ENCODE measurements at regions not wholly inside any gene's neighbourhood (a gene's known extent, or its start where the extent isn't known, plus 50 kb on each side); places are given as distances from the start of the nearest gene placed in this dataset.

- 78% methylated on average over 3 of the region's 3 CpGs for WGBS
- intact Hi-C loops (cut with DNase I), result no loop called here
- Histone ChIP-seq H3K9me3 (no peaks in the 10 kb centered on the region), H3K27me3 (no peaks in the 10 kb centered on the region), H3K4me3 (no peak overlapping the region), H3K27ac (replicated peaks in 1 of 4) (no peak overlapping the region), H3K4me1 (peaks cover 0 to 7% (median 0%) of the 10 kb centered on the region in 4 donors), H3K36me3 (no peaks in the 10 kb centered on the region)
- TF ChIP-seq POLR2AphosphoS5 (IDR thresholded peaks at IDR 0.05) (no peak), EP300 (IDR thresholded peaks at IDR 0.05) (no peak), CTCF (IDR thresholded peaks at IDR 0.05) (no peak), POLR2A (IDR thresholded peaks at IDR 0.05; ENCODE audit: low read depth) (no peak)
- DNase-seq (ENCODE audit: extremely low spot score), result no peak
Measured at GRCh38 chr14:54294802-54295201, 102.0 kb upstream of the CDKN3 start.

GRCh38 chr14:54299410-54300363, 97.1 kb upstream of the CDKN3 start:
- WGBS, result 44% methylated on average over 16 of the region's 16 CpGs
- Histone ChIP-seq H3K4me3 (no peak overlapping the region), H3K27ac (replicated peaks in 1 of 4) (no peak overlapping the region), H3K27me3 (no peaks in the 10 kb centered on the region), H3K9me3 (no peaks in the 10 kb centered on the region), H3K4me1 (no peaks in the 10 kb centered on the region), H3K36me3 (no peaks in the 10 kb centered on the region)
- no peak for DNase-seq (ENCODE audit: extremely low spot score)
- intact Hi-C loops (cut with DNase I), result no loop called here
- TF ChIP-seq CTCF (IDR thresholded peaks at IDR 0.05), result no peak
- TF ChIP-seq POLR2AphosphoS5 (IDR thresholded peaks at IDR 0.05), result no peak
- no peak for TF ChIP-seq EP300 (IDR thresholded peaks at IDR 0.05)
- TF ChIP-seq POLR2A (IDR thresholded peaks at IDR 0.05; ENCODE audit: low read depth), result no peak

- H3K27ac ChIP-seq (replicated peaks in 1 of 4), result no peak overlapping the region
- H3K27me3 ChIP-seq, result no peaks in the 10 kb centered on the region
- DNase-seq (ENCODE audit: extremely low spot score), result no peak
- WGBS, result 58% methylated on average over 2 of the region's 2 CpGs
- intact Hi-C loops (cut with DNase I), result no loop called here
- H3K36me3 ChIP-seq, result no peaks in the 10 kb centered on the region
- no peaks in the 10 kb centered on the region for H3K9me3 ChIP-seq
- TF ChIP-seq CTCF (IDR thresholded peaks at IDR 0.05) (no peak), POLR2AphosphoS5 (IDR thresholded peaks at IDR 0.05) (no peak), EP300 (IDR thresholded peaks at IDR 0.05) (no peak)
- H3K4me1 ChIP-seq, result no peaks in the 10 kb centered on the region
- no peak overlapping the region for H3K4me3 ChIP-seq
Measured at GRCh38 chr14:54300881-54301280, 95.9 kb upstream of the CDKN3 start.

- 81% methylated on average over 7 of the region's 7 CpGs for WGBS
- Histone ChIP-seq H3K4me1 (no peaks in the 10 kb centered on the region), H3K4me3 (no peak overlapping the region), H3K9me3 (no peaks in the 10 kb centered on the region), H3K27ac (replicated peaks in 1 of 4) (no peak overlapping the region), H3K27me3 (no peaks in the 10 kb centered on the region), H3K36me3 (no peaks in the 10 kb centered on the region)
- intact Hi-C loops (cut with DNase I), result no loop called here
- no peak for DNase-seq (ENCODE audit: extremely low spot score)
- no peak for TF ChIP-seq EP300 (IDR thresholded peaks at IDR 0.05)
- no peak for TF ChIP-seq POLR2A (IDR thresholded peaks at IDR 0.05; ENCODE audit: low read depth)
- no peak for TF ChIP-seq CTCF (IDR thresholded peaks at IDR 0.05)
- no peak for TF ChIP-seq POLR2AphosphoS5 (IDR thresholded peaks at IDR 0.05)
Measured at GRCh38 chr14:54301359-54301758, 95.4 kb upstream of the CDKN3 start.

Data from esophagus muscularis mucosa (tissue), 4 donors.